C4-2B (cell line): ENCODE measurements at regions not wholly inside any gene's neighbourhood (a gene's known extent, or its start where the extent isn't known, plus 50 kb on each side); places are given as distances from the start of the nearest gene placed in this dataset.

Experiments
- H3K27ac ChIP-seq: fragments of 450-650 bp; 2 replicates; pipeline ENCODE4 v1.5.1; 2017
- CTCF ChIP-seq: fragments of 450-650 bp; conservative IDR thresholded peaks from 2 replicates; pipeline ENCODE4 v1.5.1; 2017; ENCODE audit warnings: mild to moderate bottlenecking
- ZFX ChIP-seq: fragments of 450-650 bp; IDR thresholded peaks from 2 replicates; pipeline ENCODE4 v1.6.1; 2017

GRCh38 chr10:120702032-120702431 lies 149.1 kb upstream of the WDR11 start:
- H3K27ac ChIP-seq, result no peak overlapping the region
- TF ChIP-seq ZFX, result no peak
- no peak for TF ChIP-seq CTCF

GRCh38 chr10:120705309-120705708 lies 145.9 kb upstream of the WDR11 start:
- no peak overlapping the region for H3K27ac ChIP-seq
- no peak for TF ChIP-seq ZFX
- TF ChIP-seq CTCF, result no peak

- TF ChIP-seq CTCF, result no peak
- no peak overlapping the region for H3K27ac ChIP-seq
Observed at GRCh38 chr10:120710076-120710475, 141.1 kb upstream of the WDR11 start.

GRCh38 chr10:120711860-120712259 lies 139.3 kb upstream of the WDR11 start:
- H3K27ac ChIP-seq, result no peak overlapping the region
- TF ChIP-seq ZFX (no peak), CTCF (no peak)

DNA sequence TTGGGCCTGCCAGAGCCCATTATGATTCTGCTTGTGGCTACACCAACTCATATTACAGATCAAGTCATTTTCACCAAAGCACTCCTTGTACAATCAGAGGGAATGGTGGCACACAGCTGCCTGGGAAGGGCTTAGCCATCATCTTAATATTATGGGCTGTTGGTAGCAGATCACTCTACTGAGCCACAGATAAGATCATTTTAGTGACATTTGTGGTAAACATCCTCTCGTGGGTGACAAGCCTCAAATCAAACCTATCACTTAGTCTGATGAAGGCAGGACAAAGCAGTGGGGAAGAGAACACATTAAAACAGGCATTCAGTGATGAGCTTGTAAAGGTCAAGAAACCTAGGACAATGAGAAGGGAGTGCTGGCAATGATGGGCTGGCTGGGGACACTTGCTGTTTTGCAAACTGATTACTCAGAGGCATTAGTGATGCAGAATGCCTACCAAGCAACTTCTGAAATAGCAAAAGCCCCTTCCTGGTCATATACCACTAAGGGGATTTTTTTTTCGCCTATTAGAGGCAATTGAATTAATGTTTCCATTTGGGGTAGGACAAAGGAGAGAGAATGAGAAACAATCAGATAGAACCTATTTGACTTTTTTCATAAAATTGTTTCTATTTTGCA lies 137.5 kb upstream of the WDR11 start:
- no peak for TF ChIP-seq ZFX
- no peak for TF ChIP-seq CTCF
- no peak overlapping the region for H3K27ac ChIP-seq

DNA sequence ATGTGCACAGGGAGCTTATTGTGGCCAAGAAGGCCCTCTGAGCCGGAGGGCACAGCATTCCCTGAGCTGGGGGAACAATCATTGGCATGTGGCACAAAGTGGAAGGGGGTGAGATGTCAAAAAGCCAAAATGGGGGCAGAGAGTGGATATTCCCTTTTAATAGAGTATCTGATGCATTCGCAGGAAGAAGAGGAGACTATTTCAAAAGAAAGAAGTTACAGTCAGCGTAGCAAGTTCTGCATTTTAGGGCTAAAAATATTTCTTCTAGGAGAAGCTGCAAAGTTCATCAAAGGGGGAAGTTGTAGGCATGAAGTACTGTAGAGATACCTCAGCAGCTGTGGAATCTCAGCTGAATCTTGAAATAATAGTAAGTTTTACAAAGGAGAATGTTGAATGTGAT lies 136.0 kb upstream of the WDR11 start:
- TF ChIP-seq CTCF, result no peak
- TF ChIP-seq ZFX, result no peak
- H3K27ac ChIP-seq, result no peak overlapping the region

DNA sequence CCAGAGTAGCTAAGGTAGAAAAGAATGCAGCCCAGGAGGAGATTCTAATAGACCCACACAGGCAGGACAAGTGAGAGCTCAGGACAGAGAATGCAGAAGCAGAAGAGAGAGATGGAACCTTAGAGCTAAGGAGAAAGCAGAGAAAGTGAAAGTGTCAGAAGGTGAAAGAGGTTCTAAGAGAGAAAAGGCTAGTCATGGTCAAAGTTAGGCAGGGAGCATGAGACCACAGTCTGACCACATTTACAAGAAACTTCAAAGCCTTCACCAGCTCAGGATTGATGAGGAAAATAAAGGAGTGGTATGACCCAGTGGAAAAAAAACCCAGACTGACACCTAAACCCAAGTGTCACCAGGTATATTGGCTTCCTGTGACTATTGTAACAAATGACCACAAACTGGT lies 131.8 kb upstream of the WDR11 start:
- no peak overlapping the region for H3K27ac ChIP-seq
- TF ChIP-seq CTCF, result no peak
- no peak for TF ChIP-seq ZFX
